ENCODE measurements at regions not wholly inside any gene's neighbourhood (a gene's known extent, or its start where the extent isn't known, plus 50 kb on each side); places are given as distances from the start of the nearest gene placed in this dataset.

DNA sequence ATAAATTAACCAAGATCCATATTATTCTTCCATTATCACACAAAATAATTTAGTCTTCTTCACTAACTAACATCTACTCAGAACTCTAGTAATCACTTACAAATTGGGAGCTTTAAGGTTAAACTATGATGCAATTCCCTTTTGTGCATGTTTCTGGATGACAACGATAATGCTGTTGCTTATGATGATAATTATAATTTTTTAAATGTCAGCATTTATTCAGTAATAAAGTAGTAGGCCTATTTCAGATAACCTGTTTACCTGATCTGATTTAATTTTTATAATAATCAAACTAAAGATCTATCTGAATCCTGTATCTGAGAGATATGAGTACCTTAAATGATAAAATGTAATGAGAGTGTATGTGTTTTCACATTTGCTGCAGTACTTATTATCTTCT, 507.8 kb upstream of the GRID2 start:
- H3K27me3 ChIP-seq (ENCODE audit: control insufficient read depth in 3 of 3, insufficient read depth in 3 of 3, low read depth in 1 of 3, low read length in 3 of 3): no peaks in the 10 kb centered on the region
- no peak overlapping the region for H3K14ac ChIP-seq (ENCODE audit: low read length)
- H3K27ac ChIP-seq (replicated peaks; ENCODE audit: low read length): no peak overlapping the region
- H3K9ac ChIP-seq (ENCODE audit: low read depth, low read length, poor library complexity): no peak overlapping the region
- H3K9me3 ChIP-seq (replicated peaks in 1 of 2; ENCODE audit: control insufficient read depth in 2 of 2, insufficient read depth in 1 of 2, low read depth in 1 of 2, low read length in 2 of 2): no peaks in the 10 kb centered on the region
- no peak overlapping the region for H3K23ac ChIP-seq (ENCODE audit: low read depth, low read length, poor library complexity)
- no peak overlapping the region for H2BK12ac ChIP-seq (ENCODE audit: low read length)
- no CpG with 5 or more reads among the region's 1 CpG for whole genome bisulfite sequencing, 2 donors (ENCODE audit: extremely low coverage in 2 of 2, insufficient read length in 2 of 2, insufficient replicate concordance in 1 of 2)
- no peak overlapping the region for H3K4me3 ChIP-seq (ENCODE audit: low read length in 2 of 2)
- no peak overlapping the region for H2AK5ac ChIP-seq (ENCODE audit: low read depth, low read length)
- no peaks in the 10 kb centered on the region for H3K4me1 ChIP-seq (ENCODE audit: control insufficient read depth in 2 of 2, insufficient read depth in 1 of 2, low read depth in 1 of 2, low read length in 2 of 2)
- no peak overlapping the region for H3K4me2 ChIP-seq (ENCODE audit: insufficient read depth, low read length, poor library complexity, severe bottlenecking)
- H2BK5ac ChIP-seq (ENCODE audit: low read length): no peak overlapping the region
- no peak overlapping the region for H2BK120ac ChIP-seq (ENCODE audit: low read depth, low read length)
- no peak overlapping the region for H4K8ac ChIP-seq (ENCODE audit: low read depth, low read length)
- no peaks in the 10 kb centered on the region for H3K79me1 ChIP-seq (ENCODE audit: low read depth, low read length)
- H2BK15ac ChIP-seq (ENCODE audit: low read length): no peak overlapping the region
- no peak overlapping the region for H3K4ac ChIP-seq (ENCODE audit: low read length)
- H4K91ac ChIP-seq (ENCODE audit: low read depth, low read length, poor library complexity): no peak overlapping the region
- H2AFZ ChIP-seq (ENCODE audit: low read length): no peak overlapping the region
- H3K18ac ChIP-seq (ENCODE audit: low read length): no peak overlapping the region
- no peaks in the 10 kb centered on the region for H3K36me3 ChIP-seq (replicated peaks in 1 of 2; ENCODE audit: control insufficient read depth in 2 of 2, insufficient read depth in 2 of 2, low read length in 2 of 2)
- DNase-seq (ENCODE audit: low spot score): no peak

DNA sequence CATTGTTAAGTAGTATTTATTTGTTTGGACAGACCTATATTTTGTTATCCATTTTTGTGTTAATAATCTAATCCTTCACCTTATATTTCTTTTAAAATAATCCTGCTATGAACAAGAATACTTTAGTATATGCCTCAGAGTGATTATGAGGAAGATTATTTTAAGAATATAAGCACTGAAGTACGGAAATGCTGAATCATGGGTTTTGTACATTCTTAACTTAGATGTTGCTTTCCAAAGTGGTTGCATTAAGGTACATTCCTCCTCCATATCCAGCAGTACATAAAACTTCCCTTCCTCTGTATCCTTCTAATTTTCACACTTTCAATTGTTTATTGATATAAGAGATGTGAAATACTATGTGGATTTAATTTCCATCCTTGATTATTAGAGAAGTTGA, 491.4 kb upstream of the GRID2 start:
- Histone ChIP-seq H3K79me1 (ENCODE audit: low read depth, low read length) (no peaks in the 10 kb centered on the region), H2BK15ac (ENCODE audit: low read length) (no peak overlapping the region), H3K14ac (ENCODE audit: low read length) (no peak overlapping the region), H3K4me1 (ENCODE audit: control insufficient read depth in 2 of 2, insufficient read depth in 1 of 2, low read depth in 1 of 2, low read length in 2 of 2) (no peaks in the 10 kb centered on the region), H2BK5ac (ENCODE audit: low read length) (no peak overlapping the region), H3K4me3 (ENCODE audit: low read length in 2 of 2) (no peak overlapping the region), H2BK12ac (ENCODE audit: low read length) (no peak overlapping the region), H2BK120ac (ENCODE audit: low read depth, low read length) (no peak overlapping the region), H3K4me2 (ENCODE audit: insufficient read depth, low read length, poor library complexity, severe bottlenecking) (no peak overlapping the region), H4K8ac (ENCODE audit: low read depth, low read length) (no peak overlapping the region), H4K91ac (ENCODE audit: low read depth, low read length, poor library complexity) (no peak overlapping the region), H3K27ac (replicated peaks; ENCODE audit: low read length) (no peak overlapping the region), H2AK5ac (ENCODE audit: low read depth, low read length) (no peak overlapping the region), H3K27me3 (ENCODE audit: control insufficient read depth in 3 of 3, insufficient read depth in 3 of 3, low read depth in 1 of 3, low read length in 3 of 3) (no peaks in the 10 kb centered on the region), H3K9me3 (replicated peaks in 1 of 2; ENCODE audit: control insufficient read depth in 2 of 2, insufficient read depth in 1 of 2, low read depth in 1 of 2, low read length in 2 of 2) (no peaks in the 10 kb centered on the region), H3K4ac (ENCODE audit: low read length) (no peak overlapping the region), H3K23ac (ENCODE audit: low read depth, low read length, poor library complexity) (no peak overlapping the region), H2AFZ (ENCODE audit: low read length) (no peak overlapping the region), H3K36me3 (replicated peaks in 1 of 2; ENCODE audit: control insufficient read depth in 2 of 2, insufficient read depth in 2 of 2, low read length in 2 of 2) (no peaks in the 10 kb centered on the region), H3K9ac (ENCODE audit: low read depth, low read length, poor library complexity) (no peak overlapping the region), H3K18ac (ENCODE audit: low read length) (no peak overlapping the region)
- no CpG with 5 or more reads among the region's 1 CpG for WGBS, 2 donors (ENCODE audit: extremely low coverage in 2 of 2, insufficient read length in 2 of 2, insufficient replicate concordance in 1 of 2)
- DNase-seq (ENCODE audit: low spot score): no peak

DNA sequence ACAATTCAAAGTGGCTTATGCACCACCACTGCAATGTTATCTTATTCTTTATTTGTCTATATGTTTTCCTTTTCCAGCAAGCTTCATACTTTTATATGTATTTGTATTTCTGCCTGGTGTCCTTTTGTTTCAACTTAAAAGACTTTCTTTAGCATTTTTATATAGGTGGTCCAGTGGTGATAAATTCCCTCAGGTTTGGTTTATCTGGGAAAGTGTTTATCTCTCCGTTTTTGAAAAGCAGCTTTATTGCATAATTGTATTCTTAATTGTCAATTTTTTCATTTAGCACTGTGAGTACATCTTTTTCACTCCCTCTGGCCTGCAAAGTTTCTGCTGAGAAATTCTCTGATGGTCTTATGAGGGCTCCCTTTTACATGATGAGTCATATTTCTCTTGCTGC, 479.0 kb upstream of the GRID2 start:
- no peaks in the 10 kb centered on the region for H3K79me1 ChIP-seq (ENCODE audit: low read depth, low read length)
- no peak overlapping the region for H3K14ac ChIP-seq (ENCODE audit: low read length)
- H2BK5ac ChIP-seq (ENCODE audit: low read length): no peak overlapping the region
- H3K36me3 ChIP-seq (replicated peaks in 1 of 2; ENCODE audit: control insufficient read depth in 2 of 2, insufficient read depth in 2 of 2, low read length in 2 of 2): no peaks in the 10 kb centered on the region
- no peak overlapping the region for H2BK12ac ChIP-seq (ENCODE audit: low read length)
- no peak overlapping the region for H2BK120ac ChIP-seq (ENCODE audit: low read depth, low read length)
- H3K4me1 ChIP-seq (ENCODE audit: control insufficient read depth in 2 of 2, insufficient read depth in 1 of 2, low read depth in 1 of 2, low read length in 2 of 2): no peaks in the 10 kb centered on the region
- H3K18ac ChIP-seq (ENCODE audit: low read length): no peak overlapping the region
- no peak for DNase-seq (ENCODE audit: low spot score)
- H3K4me2 ChIP-seq (ENCODE audit: insufficient read depth, low read length, poor library complexity, severe bottlenecking): no peak overlapping the region
- no peak overlapping the region for H2AK5ac ChIP-seq (ENCODE audit: low read depth, low read length)
- no peak overlapping the region for H3K27ac ChIP-seq (replicated peaks; ENCODE audit: low read length)
- no peak overlapping the region for H4K8ac ChIP-seq (ENCODE audit: low read depth, low read length)
- H3K23ac ChIP-seq (ENCODE audit: low read depth, low read length, poor library complexity): no peak overlapping the region
- no peak overlapping the region for H2BK15ac ChIP-seq (ENCODE audit: low read length)
- H4K91ac ChIP-seq (ENCODE audit: low read depth, low read length, poor library complexity): no peak overlapping the region
- WGBS, 2 donors (ENCODE audit: extremely low coverage in 2 of 2, insufficient read length in 2 of 2, insufficient replicate concordance in 1 of 2): no CpG with 5 or more reads among the region's 1 CpG
- no peaks in the 10 kb centered on the region for H3K27me3 ChIP-seq (ENCODE audit: control insufficient read depth in 3 of 3, insufficient read depth in 3 of 3, low read depth in 1 of 3, low read length in 3 of 3)
- no peaks in the 10 kb centered on the region for H3K9me3 ChIP-seq (replicated peaks in 1 of 2; ENCODE audit: control insufficient read depth in 2 of 2, insufficient read depth in 1 of 2, low read depth in 1 of 2, low read length in 2 of 2)
- no peak overlapping the region for H3K4me3 ChIP-seq (ENCODE audit: low read length in 2 of 2)
- no peak overlapping the region for H3K9ac ChIP-seq (ENCODE audit: low read depth, low read length, poor library complexity)
- H2AFZ ChIP-seq (ENCODE audit: low read length): no peak overlapping the region
- H3K4ac ChIP-seq (ENCODE audit: low read length): no peak overlapping the region

GRCh38 chr4:91826186-91826585, 477.6 kb upstream of the GRID2 start:
- H3K36me3 ChIP-seq (replicated peaks in 1 of 2; ENCODE audit: control insufficient read depth in 2 of 2, insufficient read depth in 2 of 2, low read length in 2 of 2): no peaks in the 10 kb centered on the region
- no peak overlapping the region for H2BK12ac ChIP-seq (ENCODE audit: low read length)
- no peak overlapping the region for H3K4me3 ChIP-seq (ENCODE audit: low read length in 2 of 2)
- no peak overlapping the region for H4K91ac ChIP-seq (ENCODE audit: low read depth, low read length, poor library complexity)
- DNase-seq (ENCODE audit: low spot score): no peak
- H2BK5ac ChIP-seq (ENCODE audit: low read length): no peak overlapping the region
- H3K9me3 ChIP-seq (replicated peaks in 1 of 2; ENCODE audit: control insufficient read depth in 2 of 2, insufficient read depth in 1 of 2, low read depth in 1 of 2, low read length in 2 of 2): peaks cover 0 to 2% of the 10 kb centered on the region in 2 donors
- H3K14ac ChIP-seq (ENCODE audit: low read length): no peak overlapping the region
- H3K9ac ChIP-seq (ENCODE audit: low read depth, low read length, poor library complexity): no peak overlapping the region
- no peaks in the 10 kb centered on the region for H3K79me1 ChIP-seq (ENCODE audit: low read depth, low read length)
- H3K23ac ChIP-seq (ENCODE audit: low read depth, low read length, poor library complexity): no peak overlapping the region
- H3K4ac ChIP-seq (ENCODE audit: low read length): no peak overlapping the region
- no peak overlapping the region for H2BK120ac ChIP-seq (ENCODE audit: low read depth, low read length)
- no peak overlapping the region for H2AK5ac ChIP-seq (ENCODE audit: low read depth, low read length)
- H2BK15ac ChIP-seq (ENCODE audit: low read length): no peak overlapping the region
- no peak overlapping the region for H4K8ac ChIP-seq (ENCODE audit: low read depth, low read length)
- WGBS, 2 donors (ENCODE audit: extremely low coverage in 2 of 2, insufficient read length in 2 of 2, insufficient replicate concordance in 1 of 2): no CpG with 5 or more reads among the region's 2 CpGs
- H3K27me3 ChIP-seq (ENCODE audit: control insufficient read depth in 3 of 3, insufficient read depth in 3 of 3, low read depth in 1 of 3, low read length in 3 of 3): no peaks in the 10 kb centered on the region
- H2AFZ ChIP-seq (ENCODE audit: low read length): no peak overlapping the region
- H3K18ac ChIP-seq (ENCODE audit: low read length): no peak overlapping the region
- no peaks in the 10 kb centered on the region for H3K4me1 ChIP-seq (ENCODE audit: control insufficient read depth in 2 of 2, insufficient read depth in 1 of 2, low read depth in 1 of 2, low read length in 2 of 2)
- no peak overlapping the region for H3K27ac ChIP-seq (replicated peaks; ENCODE audit: low read length)
- no peak overlapping the region for H3K4me2 ChIP-seq (ENCODE audit: insufficient read depth, low read length, poor library complexity, severe bottlenecking)

All from neuronal stem cell (in vitro differentiated cells).